NOMO-1 treated with DMSO at 0.1 percent for 48 hours (cell line): ENCODE measurements at regions not wholly inside any gene's neighbourhood (a gene's known extent, or its start where the extent isn't known, plus 50 kb on each side); places are given as distances from the start of the nearest gene placed in this dataset.

Experiments used
- DNase-seq: peaks from one replicate; lab custom pipeline; 2025; ENCODE audit not compliant: unreplicated experiment; lab: John Stamatoyannopoulos, UW

GRCh38 chr14:35989736-35990135 lies 163.6 kb downstream of the BRMS1L start:
- DNase-seq = no peak

- no peak for DNase-seq
These were observed 163.0 kb downstream of the BRMS1L start for GRCh38 chr14:35988972-35989690.

GRCh38 chr14:35988550-35988949 lies 162.4 kb downstream of the BRMS1L start:
- DNase-seq = no peak

GRCh38 chr14:35987731-35988130 lies 161.6 kb downstream of the BRMS1L start:
- no peak for DNase-seq

GRCh38 chr14:35986219-35986573 lies 160.1 kb downstream of the BRMS1L start:
- peak; percentile 60 for DNase-seq

GRCh38 chr14:35985474-35986218 lies 159.5 kb downstream of the BRMS1L start:
- no peak for DNase-seq

GRCh38 chr14:35979531-35979930 lies 153.4 kb downstream of the BRMS1L start:
- no peak for DNase-seq

GRCh38 chr14:35978561-35978960 lies 152.4 kb downstream of the BRMS1L start:
- DNase-seq = no peak

GRCh38 chr14:35975814-35976213 lies 149.7 kb downstream of the BRMS1L start:
- DNase-seq = no peak

GRCh38 chr14:35973770-35974169 lies 147.6 kb downstream of the BRMS1L start:
- DNase-seq = no peak

- no peak for DNase-seq
These were observed 146.0 kb downstream of the BRMS1L start for GRCh38 chr14:35971965-35972630.

GRCh38 chr14:35969310-35969709 lies 143.2 kb downstream of the BRMS1L start:
- DNase-seq = no peak

GRCh38 chr14:35965400-35965799 lies 139.3 kb downstream of the BRMS1L start:
- DNase-seq = no peak

- DNase-seq = no peak
These were observed 138.7 kb downstream of the BRMS1L start for GRCh38 chr14:35964697-35965286.

GRCh38 chr14:35963209-35963608 lies 137.1 kb downstream of the BRMS1L start:
- no peak for DNase-seq

GRCh38 chr14:35961697-35962274 lies 135.6 kb downstream of the BRMS1L start:
- no peak for DNase-seq

- no peak for DNase-seq
These were observed 133.7 kb downstream of the BRMS1L start for GRCh38 chr14:35959835-35960234.

- DNase-seq = no peak
These were observed 132.4 kb downstream of the BRMS1L start for GRCh38 chr14:35958499-35958898.

- DNase-seq = no peak
These were observed 130.4 kb downstream of the BRMS1L start for GRCh38 chr14:35956376-35957085.

- DNase-seq = no peak
These were observed 126.4 kb downstream of the BRMS1L start for GRCh38 chr14:35952584-35952983.
